Left ventricle myocardium superior (tissue), 1 donor: ENCODE measurements at regions not wholly inside any gene's neighbourhood (a gene's known extent, or its start where the extent isn't known, plus 50 kb on each side); places are given as distances from the start of the nearest gene placed in this dataset.
"Not testable (repeated sequence)": the region's sequence is repeated elsewhere in the genome, so short reads cannot be mapped to it uniquely, and the experiment has no call there.

Experiments used
- ATAC-seq: fragments of 200-7000 bp; cut with Tn5 transposase; one replicate; pipeline ENCODE4 v1.9.1; 2020; ENCODE audit warnings: mild to moderate bottlenecking, moderate library complexity
- DNase-seq: peaks from one replicate; pipeline ENCODE4 v3.0.0-alpha.2; 2020
- intact Hi-C: fragments of 100-400 bp; cut with micrococcal nuclease; formaldehyde crosslinking; loops from one replicate; pipeline ENCODE4 v1.11.0; 2022
- donor health status: DM: no; HTN: yes; CAD: no; lungs with severe emphysema.

DNA sequence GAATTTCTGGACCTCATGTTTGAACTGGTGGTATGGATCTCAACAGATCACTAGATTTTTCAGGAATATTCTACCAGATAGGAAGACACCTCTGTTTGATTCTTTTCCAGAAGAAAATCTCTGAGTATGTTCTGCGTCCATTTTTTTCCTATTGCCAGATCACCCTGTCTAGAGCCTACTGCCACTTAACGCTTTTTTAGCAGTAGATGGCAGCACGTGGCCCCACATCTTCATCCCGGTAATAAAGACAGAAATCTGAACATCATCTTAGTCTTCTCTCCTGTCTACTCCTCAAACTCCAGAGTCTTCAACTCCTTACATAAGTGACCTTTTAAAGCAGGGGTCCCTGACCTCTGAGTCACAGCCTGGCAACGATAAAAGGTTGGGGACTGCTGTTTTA lies 184.7 kb downstream of the TMA16 start:
- DNase-seq (no peak), ATAC-seq (no peak)
- intact Hi-C loops, result no loop called here

- ATAC-seq, result no peak
- no peak for DNase-seq
- intact Hi-C loops, result no loop called here
Observed at GRCh38 chr4:163680386-163681098, 186.1 kb downstream of the TMA16 start.

DNA sequence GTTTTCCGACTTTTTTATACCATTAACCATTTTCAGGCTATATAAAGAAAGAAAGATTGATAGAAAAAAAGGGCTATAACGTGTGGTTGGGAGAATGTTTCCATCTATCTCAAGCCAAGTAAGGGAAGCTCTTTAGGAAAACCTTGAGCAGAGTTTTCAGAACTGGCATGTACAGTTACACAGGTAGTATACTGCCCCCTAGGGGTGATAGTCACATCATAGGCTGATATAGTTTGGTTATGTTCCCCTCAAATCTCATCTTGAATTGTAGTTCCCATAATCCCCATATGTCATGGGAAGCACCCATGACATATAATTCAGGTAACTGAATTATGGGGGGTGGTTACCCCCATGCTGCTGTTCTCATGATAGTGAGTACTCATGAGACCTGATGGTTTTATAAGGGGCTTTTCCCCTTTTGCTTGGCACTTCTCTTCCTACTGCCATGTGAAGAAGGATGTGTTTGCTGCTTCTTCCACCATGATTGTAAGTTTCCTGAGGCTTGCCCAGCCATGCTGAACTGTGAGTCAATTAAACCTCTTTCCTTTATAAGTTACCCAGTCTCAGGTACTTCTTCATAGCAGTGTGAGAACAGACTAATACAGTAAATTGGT lies 186.8 kb downstream of the TMA16 start:
- ATAC-seq (no peak), DNase-seq (no peak)
- intact Hi-C loops, result no loop called here

GRCh38 chr4:163688856-163689255 lies 194.4 kb downstream of the TMA16 start:
- DNase-seq, result no peak
- intact Hi-C loops, result no loop called here

DNA sequence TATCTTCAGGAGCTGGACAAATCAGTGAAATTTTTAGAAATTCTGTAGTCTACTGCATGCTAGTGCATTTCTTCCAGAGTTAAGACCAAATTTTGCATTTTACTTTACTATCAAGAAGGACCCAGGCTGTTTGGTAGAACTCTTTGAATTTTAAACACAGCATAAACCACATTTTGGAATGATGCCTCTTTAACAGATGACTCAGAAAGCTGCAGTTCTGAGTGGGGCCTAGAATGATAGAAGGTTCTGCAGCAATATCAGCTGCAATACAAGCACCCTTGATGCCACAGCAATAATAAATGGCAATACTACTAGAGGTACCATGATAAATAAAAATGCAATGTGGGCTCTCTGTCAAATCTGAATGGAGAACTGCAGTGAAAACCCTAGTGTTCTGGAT lies 198.7 kb downstream of the TMA16 start:
- intact Hi-C loops, result no loop called here
- DNase-seq (no peak), ATAC-seq (no peak)

More at GRCh38 chr4:163688856-163689255, 194.4 kb downstream of the TMA16 start:
- ATAC-seq, result no peak

DNA sequence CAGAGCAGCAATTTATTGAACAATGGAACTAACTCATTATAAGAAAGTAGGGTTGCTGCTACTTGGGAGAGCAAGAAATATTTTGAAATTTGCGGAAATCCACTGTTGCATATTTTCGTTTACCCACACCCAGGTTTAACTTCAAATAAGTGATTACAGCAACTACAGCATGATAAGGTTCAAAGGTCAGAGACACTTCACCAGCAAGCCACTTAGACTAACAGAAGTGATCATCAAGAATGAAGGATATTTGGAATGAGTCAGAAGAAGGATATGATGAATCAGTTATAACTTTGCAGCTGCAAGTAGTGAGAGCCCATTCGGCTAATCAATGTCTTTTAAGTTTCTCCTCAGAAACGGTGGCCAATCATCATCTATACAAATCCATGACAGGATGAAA lies 199.3 kb downstream of the TMA16 start:
- no peak for ATAC-seq
- DNase-seq, result no peak
- intact Hi-C loops, result no loop called here

GRCh38 chr4:163694385-163694784 lies 199.9 kb downstream of the TMA16 start:
- intact Hi-C loops, result no loop called here
- ATAC-seq (no peak), DNase-seq (no peak)

DNA sequence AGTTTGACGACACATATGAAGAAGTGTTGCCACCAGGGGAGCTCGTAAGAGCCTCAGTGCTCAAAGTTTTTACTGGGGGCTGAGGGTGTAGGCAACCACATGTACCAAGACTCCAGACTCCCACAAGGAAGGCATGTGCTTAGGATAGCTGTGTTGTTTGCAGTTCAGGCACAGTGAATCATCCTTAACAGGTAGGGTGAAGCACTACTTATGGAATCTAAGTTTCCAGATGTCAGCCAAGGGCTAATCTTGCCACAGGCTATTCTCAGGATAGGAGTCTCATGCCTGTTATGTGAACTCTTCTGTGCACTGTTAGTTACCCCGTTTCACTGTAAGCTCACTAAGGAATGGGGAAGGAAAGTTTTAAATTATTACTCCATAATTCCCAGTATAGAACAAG lies 202.6 kb downstream of the TMA16 start:
- no peak for DNase-seq
- intact Hi-C loops, result no loop called here
- no peak for ATAC-seq

DNA sequence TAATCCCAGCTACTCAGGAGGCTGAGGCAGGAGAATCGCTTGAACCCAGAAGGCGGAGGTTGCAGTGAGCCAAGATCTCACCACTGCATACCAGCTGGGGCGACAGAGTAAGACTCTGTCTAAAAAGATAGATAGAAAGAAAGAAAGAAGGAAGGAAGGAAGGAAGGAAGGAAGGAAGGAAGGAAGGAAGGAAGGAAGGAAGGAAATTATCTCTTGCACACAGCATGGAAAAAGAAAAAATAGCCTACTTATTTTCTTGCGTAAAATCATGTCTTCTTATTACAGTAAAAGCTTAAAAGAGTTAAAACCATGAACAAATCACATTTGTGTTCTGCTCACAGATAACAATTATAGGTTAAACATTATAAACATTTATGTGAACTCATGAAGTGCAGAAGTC lies 205.9 kb downstream of the TMA16 start:
- intact Hi-C loops, DNase-seq, ATAC-seq: not testable (repeated sequence)

GRCh38 chr4:163701916-163702315 lies 207.4 kb downstream of the TMA16 start:
- no peak for DNase-seq
- intact Hi-C loops, result no loop called here
- ATAC-seq, result no peak

DNA sequence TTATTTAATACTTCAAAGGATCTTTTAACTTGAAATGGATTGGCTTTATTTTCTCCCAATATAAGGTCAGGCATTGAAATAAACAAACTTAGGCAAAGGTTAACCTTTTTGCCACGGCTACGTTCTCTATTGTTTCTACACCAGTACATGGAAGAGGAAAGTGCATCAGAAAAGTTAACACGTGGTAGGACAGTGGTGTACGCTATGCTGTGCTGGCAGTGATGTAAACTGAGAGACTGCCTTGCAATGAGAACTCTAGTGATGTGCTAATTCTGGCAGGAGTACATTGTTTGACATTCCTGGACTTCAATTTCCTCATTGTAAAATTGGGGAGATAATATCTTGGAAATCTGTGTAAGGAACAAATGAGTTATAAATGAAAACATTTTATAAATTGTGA lies 208.2 kb downstream of the TMA16 start:
- intact Hi-C loops, result no loop called here
- DNase-seq (no peak), ATAC-seq (no peak)

GRCh38 chr4:163703251-163703650 lies 208.8 kb downstream of the TMA16 start:
- DNase-seq (no peak), ATAC-seq (no peak)
- intact Hi-C loops, result no loop called here

- no peak for DNase-seq
- intact Hi-C loops, result no loop called here
- no peak for ATAC-seq
Observed at GRCh38 chr4:163707873-163708272, 213.4 kb downstream of the TMA16 start.

- intact Hi-C loops, result no loop called here
- ATAC-seq, result no peak
- no peak for DNase-seq
Observed at GRCh38 chr4:163709601-163710000, 215.1 kb downstream of the TMA16 start.

DNA sequence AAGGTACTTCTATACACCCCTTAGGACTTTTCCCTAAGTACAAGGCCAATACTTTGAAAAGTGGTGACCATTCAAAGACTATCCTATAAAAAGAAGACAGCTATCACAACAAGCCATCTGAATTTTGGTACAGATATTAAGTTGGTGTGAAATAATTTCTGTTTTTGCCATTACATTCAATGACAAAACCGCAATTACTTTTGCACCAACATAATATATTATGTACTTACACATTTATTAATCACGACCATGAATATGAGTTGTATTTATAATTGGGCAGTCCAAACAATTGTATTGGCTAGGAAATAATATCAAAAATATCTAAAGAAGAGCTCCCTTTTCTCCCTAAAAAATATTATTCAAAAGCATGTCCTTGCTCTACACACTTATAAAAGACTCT lies 215.7 kb downstream of the TMA16 start:
- DNase-seq, result no peak
- intact Hi-C loops, result no loop called here
- no peak for ATAC-seq

GRCh38 chr4:163724495-163724894 lies 230.0 kb downstream of the TMA16 start:
- DNase-seq, intact Hi-C loops, ATAC-seq: not testable (repeated sequence)

DNA sequence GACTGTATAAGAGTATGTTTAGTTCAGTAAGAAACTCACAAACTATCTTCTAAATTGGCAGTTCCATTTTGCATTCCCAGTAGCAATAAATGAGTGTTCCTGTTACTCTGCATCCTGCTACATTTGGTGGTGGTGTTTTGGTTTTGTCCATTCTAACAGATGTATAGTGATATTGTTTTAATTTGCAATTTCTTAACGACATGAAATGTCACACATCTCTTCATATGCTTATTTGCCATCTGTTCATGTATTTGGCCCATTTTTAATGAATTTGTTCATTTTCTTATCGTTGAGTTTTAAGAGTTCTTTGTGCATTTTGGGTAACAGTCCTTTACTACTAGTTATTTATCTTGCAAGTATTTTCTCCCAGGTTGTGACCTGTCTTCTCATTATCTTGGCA lies 232.2 kb downstream of the TMA16 start:
- DNase-seq (no peak), ATAC-seq (no peak)
- intact Hi-C loops, result no loop called here

DNA sequence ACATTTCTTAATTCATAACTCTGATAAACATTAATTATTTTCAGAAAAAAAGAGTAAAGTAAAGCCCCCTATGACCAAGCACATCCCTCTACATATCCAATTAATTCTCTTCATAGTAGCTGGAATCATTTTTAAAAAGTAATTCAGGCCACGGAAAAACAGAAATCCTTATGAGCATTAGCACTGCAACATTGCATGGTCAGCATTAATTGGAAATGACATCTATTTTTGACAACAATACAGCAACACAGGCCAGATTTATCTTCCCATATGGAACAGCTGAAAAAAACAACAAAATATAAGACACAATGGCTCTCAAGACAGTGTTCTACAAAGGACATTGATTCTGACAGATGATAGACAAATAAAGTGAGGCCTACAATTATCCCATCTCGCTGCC lies 236.6 kb downstream of the TMA16 start:
- ATAC-seq, result no peak
- intact Hi-C loops, result no loop called here
- no peak for DNase-seq

DNA sequence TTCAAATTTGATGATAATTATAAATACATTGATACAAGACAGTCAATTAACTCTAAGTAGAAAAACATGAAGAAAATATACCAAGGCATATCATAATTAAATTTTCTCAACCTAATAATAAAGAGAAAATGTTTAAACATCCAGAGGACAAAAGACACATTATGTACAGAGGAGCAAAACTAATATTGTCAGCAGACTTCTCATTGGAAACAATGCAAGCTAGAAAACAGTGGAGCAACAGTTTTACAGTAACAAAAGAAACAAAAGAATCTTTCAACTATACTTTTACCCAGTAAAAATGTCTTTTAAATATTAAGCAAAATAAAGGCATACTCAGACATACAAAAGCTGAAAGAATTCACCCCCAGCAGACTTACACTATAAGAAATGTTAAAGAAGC lies 238.0 kb downstream of the TMA16 start:
- ATAC-seq (no peak), DNase-seq (no peak)
- intact Hi-C loops, result no loop called here

DNA sequence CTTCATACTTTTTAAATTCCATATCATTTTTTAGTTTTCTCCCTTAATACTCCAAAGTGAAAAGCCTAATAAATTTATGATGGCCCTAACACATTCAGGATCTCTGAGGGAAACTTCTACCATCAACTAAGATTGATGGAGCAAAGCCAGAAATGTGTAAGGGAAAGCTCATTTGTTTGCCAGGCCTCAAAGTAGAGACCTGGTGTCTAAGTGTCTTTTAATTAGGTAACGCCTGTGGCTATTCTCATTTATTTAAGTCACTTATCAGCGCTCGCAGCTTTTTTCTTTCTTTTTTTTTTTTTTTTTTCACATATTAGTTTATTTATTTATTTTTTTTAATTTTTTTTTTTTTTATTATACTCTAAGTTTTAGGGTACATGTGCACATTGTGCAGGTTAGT lies 242.4 kb downstream of the TMA16 start:
- ATAC-seq, result no peak

DNA sequence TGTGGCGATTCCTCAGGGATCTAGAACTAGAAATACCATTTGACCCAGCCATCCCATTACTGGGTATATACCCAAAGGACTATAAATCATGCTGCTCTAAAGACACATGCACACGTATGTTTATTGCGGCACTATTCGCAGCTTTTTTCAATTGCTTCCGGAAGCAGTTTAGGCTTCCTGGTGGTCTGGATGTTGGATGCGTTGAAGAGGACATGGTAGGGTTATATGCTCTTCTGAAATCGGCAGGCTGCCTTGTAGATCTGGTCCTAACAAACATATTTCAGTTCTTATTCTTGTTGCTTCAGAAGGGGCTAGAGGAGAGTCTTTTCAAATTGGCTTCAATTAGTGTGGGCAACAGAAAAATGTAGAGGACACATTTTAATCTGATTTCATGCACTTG lies 243.4 kb downstream of the TMA16 start:
- intact Hi-C loops, ATAC-seq, DNase-seq: not testable (repeated sequence)

More for the DNA sequence above, 242.4 kb downstream of the TMA16 start:
- intact Hi-C loops, result no loop called here
- DNase-seq, result no peak
